Activated CD8-positive, alpha-beta memory T cell treated with anti-CD3 and anti-CD28 coated beads for 48 hours (primary cell): ENCODE measurements at regions not wholly inside any gene's neighbourhood (a gene's known extent, or its start where the extent isn't known, plus 50 kb on each side); places are given as distances from the start of the nearest gene placed in this dataset.

Experiments used
- DNase-seq, 3 experiments: peaks; one replicate each; pipeline ENCODE4 v3.0.0-alpha.2; 2020; ENCODE audit warnings: low read depth in 2 of 3, low spot score in 2 of 3

GRCh38 chr2:65856928-65857327 is 424.5 kb upstream of the SPRED2 start:
- no peak for DNase-seq

- no peak for DNase-seq
Observed at GRCh38 chr2:65856423-65856822, 424.0 kb upstream of the SPRED2 start.

DNA sequence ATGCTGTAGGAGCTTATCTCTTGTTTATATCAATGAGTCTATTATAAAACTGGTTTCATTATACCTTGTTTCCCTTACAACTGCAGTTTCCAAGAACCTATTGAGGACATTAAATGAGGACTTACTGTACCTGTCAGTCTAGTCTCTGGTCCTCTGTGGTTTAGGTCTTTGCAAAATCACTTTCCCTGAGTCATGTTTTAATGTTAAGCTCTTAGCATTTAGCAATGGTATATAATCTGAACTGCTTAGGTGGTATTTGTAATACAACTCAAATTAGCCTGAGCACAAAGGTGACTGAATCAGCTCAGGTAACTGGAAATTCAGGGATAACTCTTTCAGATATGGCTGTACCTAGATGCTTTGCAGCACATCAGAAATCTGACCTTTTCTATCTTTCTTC is 418.3 kb upstream of the SPRED2 start:
- no peak for DNase-seq

GRCh38 chr2:65846989-65847678 is 414.7 kb upstream of the SPRED2 start:
- DNase-seq, result no peak

GRCh38 chr2:65845442-65846182 is 413.2 kb upstream of the SPRED2 start:
- no peak for DNase-seq

DNA sequence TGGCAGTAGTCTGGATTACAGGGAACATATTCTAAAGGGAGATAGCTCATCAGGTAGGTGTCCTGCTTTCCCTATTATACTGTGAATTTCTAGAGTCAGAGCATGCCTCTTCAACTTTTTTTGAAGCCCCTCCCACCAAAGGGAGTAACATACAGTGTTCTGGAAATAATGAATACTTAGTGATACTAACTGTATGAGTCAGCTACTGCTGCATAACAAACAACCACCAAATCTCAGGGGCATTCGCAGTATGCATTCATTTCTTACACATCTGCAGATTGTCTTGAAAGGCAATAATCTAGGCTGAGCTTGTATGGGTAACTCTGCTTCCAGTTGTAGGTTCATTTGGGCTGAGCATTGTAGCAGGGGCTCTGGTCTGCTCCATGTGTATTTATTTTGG is 409.7 kb upstream of the SPRED2 start:
- no peak for DNase-seq

DNA sequence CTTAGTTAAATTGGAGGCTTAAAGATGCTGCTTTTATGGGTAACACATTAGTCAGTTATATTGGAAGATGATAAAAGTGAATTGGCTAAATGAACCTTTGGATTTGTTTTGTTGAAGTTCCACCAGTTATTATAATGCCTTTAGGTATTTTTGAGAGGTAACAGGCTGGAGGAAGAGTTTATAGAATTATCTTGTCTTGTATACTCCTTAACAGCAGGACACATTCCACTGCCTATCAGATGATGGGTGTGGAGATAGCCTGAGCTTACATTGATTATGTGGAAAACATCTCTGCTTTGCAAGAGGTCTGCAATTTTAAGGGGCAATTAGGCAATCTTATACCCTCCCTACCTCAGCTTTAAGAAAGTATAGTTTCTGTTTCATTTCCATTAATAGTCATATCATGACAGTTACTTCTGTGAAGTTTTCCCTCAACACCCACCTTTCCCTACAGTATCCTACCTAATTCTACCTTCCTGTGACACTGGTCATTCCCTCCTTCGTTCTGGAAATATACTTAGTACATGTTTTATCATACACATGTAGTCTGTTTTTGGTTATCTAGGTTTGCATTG is 403.7 kb upstream of the SPRED2 start:
- DNase-seq, result no peak

DNA sequence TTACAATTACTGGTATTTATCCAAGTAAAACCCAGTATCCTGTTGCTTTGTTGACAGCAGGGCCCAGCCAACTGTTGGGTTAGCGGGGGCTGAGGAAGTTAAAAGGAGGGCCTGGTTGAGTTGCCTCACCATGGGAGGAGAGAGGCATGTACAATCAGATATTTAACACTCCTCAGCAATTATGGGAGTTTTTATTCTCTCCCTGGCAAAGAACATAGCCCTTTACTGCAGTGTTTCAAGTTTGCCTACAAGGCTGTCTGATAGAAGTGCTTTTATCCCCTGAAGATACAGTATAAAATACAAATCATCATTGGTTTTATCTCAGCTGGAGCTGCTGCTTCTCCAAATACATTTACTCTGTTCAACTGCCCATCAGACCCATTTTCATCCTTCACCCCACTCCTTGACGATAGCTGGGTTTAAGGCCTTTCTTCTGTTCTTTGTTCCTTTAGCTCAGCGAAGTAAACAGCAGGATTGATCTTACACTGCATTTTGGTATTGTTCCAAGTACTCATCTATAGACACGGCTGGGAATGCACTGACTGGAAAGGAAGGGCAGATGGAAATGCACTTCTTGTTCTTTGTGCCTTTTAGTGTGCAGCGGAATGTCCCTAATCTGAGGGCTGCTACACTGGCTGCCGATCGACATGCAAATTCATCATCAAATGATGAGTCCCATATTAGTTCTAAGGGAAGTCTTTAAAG is 402.5 kb upstream of the SPRED2 start:
- no peak for DNase-seq

- DNase-seq, result no peak
Observed at GRCh38 chr2:65834062-65834461, 401.7 kb upstream of the SPRED2 start.

DNA sequence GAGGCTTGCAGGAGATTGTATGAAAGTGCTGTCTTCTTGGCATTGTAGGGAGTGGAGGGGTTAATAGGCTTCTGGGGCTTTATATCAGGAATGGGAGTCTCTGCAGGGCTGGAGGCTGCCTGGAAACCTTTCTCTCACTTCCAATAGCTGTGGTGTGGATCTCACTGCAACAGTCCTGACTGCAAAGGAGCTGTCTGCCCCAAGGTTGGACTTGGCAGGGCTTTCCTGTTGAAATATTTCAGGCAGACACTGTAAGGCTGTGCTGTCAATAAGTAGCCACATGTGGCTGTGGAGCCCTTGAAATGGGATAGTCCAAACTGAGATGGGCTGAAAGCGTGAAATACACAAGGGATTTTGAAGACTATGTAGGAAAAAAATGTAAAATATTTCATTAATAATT is 399.1 kb upstream of the SPRED2 start:
- no peak for DNase-seq

DNA sequence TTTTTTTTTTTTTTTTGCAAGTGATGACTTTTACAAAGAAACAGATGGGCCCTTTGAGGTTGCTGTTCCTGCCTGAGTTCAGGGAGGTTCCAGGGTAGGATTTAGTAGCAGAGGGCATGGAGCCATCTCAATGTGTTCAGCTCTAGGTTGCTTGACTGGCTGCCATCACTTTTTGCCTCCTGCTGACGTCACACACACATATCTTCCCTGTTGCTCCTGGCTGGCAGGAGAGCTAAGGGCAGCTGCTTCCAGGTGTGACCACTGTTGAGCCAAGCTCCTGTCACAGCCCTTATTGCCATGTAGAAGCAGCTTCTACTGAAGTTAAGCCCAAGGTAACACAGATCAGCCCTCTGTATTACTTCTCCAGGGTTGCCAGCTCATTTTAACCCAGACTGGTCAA is 394.2 kb upstream of the SPRED2 start:
- DNase-seq, result no peak

DNA sequence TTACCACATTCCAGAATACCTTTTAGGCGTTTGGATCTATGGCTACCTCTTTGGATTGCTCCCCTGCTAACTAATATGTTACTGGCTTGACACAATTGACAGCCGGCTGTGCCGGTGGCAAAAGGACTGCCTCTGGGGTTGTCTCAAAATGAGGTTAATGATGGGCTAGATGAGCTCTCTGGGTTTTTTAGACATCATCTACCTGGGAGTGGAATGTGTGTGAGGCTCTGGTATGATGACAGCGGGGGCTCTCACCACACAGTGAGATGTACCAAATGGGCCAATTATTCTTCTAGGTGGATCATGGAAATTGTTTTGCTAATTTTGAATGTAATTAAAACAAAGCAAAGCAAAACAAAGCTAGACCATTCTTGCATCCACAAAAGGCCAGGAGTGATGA is 391.1 kb upstream of the SPRED2 start:
- DNase-seq, result no peak

- no peak for DNase-seq
Observed at GRCh38 chr2:65820454-65820853, 388.1 kb upstream of the SPRED2 start.

DNA sequence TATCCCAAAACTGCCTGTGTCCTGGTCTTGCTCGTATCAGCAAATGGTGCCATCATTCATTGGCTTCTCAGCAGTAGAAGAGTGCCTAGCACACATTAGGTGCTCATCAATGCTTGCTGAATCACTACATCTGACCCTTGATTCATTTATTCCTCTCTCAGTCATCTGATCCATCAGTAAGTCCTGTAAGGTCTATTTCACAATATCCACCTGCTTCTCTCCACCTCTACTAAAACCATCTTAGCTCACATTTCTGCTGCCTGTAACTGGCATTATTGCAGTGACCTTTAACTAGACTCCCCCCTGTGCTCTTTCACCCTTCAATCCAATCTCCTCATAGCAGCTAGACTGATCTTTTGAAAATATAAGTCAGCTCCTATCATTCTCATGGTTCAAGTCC is 387.6 kb upstream of the SPRED2 start:
- DNase-seq, result no peak

DNA sequence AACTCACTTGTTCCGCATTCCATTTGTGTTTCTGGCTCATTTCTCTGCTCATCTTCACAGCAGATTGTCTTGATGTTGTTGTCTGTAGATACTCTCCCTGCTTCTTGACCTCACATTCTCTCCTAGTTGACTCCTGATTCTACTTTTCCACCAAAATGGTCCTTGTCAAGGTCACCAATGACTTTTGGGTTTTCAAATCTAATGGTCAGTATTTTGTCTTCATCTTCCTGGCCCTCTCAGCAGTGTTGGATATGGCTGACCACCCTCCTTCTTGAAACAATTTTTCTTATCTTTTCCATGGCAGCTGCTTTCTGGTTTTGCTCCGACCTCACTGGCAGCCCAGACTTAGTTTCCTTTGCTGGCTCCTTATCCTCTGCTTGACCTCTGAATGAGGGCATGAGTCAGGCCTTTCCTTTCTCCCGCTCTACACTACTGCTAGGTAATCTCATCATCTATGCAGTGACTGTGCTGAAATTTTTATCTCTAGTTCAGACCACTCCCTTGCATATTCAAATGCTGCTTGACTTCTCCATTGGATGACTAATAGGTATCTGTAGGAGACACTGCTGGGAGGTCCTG is 386.6 kb upstream of the SPRED2 start:
- DNase-seq, result no peak

DNA sequence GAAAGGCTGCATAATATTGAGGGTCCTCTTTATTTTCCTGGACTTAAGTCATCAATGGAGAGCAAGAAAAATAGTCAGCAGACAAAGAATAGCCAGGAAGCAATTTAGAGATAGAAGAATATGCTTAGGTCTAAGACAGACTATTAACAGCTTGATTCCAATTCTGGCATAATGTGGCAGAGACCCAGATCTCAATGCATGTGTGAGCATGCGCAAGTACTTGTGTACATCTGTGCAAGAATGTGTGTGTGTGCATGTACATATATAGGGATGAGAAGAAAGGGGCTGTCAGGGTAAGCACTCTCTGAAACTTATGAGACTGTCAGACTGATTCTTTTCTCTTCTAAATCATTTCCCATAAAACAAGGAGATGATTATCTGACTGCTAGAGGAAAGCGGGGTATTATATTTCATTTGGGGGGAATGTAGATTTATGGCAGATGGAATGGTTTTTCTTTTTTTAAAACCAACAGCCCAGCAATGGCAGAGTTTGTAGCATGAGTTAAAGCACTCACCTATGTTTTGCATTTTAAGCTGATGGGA is 381.3 kb upstream of the SPRED2 start:
- no peak for DNase-seq

- no peak for DNase-seq
Observed at GRCh38 chr2:65812887-65813286, 380.5 kb upstream of the SPRED2 start.

GRCh38 chr2:65807942-65808341 is 375.5 kb upstream of the SPRED2 start:
- no peak for DNase-seq

GRCh38 chr2:65804777-65805176 is 372.4 kb upstream of the SPRED2 start:
- no peak for DNase-seq

DNA sequence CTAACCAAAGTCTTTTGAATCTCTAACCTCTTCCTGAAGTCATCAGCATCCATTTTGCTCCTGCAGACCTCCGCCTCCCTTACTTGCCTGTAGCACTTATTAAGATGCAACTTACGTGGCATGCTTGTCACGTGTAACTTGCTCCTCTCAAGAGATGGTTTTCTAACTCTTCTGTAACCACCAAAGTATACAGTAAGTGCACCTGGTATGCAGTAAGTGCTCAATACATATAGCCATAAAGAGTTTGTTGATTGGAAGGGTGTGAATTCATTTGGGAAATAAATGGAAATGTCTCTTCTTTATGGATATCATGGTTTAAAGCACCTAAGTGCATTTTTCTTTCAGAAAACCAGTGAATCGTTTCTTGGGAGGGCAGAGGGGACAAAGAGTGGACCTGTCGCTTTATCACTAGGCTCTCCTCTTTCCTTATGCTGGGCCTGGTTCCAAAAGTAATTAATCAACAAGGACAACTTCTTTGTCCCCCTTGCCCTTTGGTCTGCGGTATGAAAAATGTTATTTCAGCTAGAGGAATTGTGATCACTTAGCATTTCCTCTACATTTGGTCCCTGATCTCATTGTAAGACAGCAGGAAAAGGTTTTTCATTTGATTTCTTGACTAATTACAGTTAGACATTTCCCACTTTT is 370.0 kb upstream of the SPRED2 start:
- no peak for DNase-seq

DNA sequence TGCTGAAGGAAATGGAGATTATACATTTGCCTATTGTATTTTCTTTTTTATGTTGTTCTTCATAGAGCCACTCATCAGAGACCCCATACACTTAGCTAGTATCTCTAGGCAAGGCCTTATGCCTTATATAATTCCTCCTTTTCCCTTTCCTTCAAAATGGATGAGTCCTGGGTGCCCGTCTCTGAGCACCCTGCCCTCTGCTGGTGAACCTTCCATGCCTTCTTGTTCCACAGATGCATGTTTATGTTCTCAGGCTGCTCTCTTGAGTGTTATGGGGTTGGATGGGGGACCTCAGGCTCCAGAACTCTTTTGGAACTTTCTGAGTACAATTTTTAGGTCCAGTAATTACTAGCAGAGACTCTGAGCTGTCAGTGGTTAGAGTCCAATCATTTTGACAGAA is 368.6 kb upstream of the SPRED2 start:
- DNase-seq, result no peak
